ENCODE measurements at regions not wholly inside any gene's neighbourhood (a gene's known extent, or its start where the extent isn't known, plus 50 kb on each side); places are given as distances from the start of the nearest gene placed in this dataset.

DNA sequence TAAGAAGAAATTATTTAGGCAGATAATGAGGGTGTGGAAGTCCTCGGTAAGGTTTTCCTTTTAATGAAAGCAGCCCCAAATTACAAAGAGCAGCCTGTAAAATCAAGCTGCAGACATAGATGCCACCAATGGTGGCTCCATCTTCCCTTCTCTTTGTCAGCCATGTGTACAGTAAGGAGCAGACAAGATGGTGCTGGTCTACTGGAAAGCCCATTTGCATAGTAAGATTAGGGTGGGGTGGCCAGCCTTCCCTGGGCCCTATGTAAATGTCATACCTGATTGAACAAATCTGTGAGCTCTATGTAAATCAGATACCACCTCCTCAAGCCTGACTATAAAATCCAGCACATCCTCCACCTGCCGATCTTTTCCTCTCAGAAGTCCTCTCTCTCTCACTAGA lies 154.4 kb upstream of the SERTAD2 start:
- H3K4me1 ChIP-seq (ENCODE audit: control insufficient read depth in 1 of 2, insufficient read depth in 2 of 2, low read depth in 1 of 2, low read length in 1 of 2), result peaks cover 0 to 4% of the 10 kb centered on the region in 2 experiments; a peak in 1 of 4 replicates
- H3K4me2 ChIP-seq, result peak overlapping the region; percentile 20; the same call in 1 of the 2 replicates
- CTCF ChIA-PET, result interaction anchor here (1.0 to 1.3 kb wide), 2 partner anchors 9 to 162 kb away, joined by 3 to 4 read pairs; no protein-coding TSS in a partner anchor
- H3K79me2 ChIP-seq (ENCODE audit: insufficient read depth), result no peaks in the 10 kb centered on the region
- no peaks in the 10 kb centered on the region for H3F3A ChIP-seq (replicated peaks; ENCODE audit: insufficient read depth)
- no peaks in the 10 kb centered on the region for H4K20me1 ChIP-seq (ENCODE audit: insufficient read depth)
- DNase-seq, result no peak
- no peak overlapping the region for H3K4me3 ChIP-seq (ENCODE audit: low read depth in 2 of 2, low read length in 1 of 2)
- peak overlapping the region; percentile 27; the same call in 1 of the 2 replicates for H3K9ac ChIP-seq
- TF ChIP-seq POLR2AphosphoS5 (IDR thresholded peaks at IDR 0.05; ENCODE audit: low read depth, low read length) (no peak), FOSL2 (IDR thresholded peaks at IDR 0.05; ENCODE audit: borderline replicate concordance, low read depth) (no peak), EZH2phosphoT487 (IDR thresholded peaks at IDR 0.05; ENCODE audit: borderline replicate concordance, low read depth) (no peak), RFX5 (IDR thresholded peaks at IDR 0.05; ENCODE audit: low read length) (no peak), TAF1 (IDR thresholded peaks at IDR 0.05; ENCODE audit: borderline replicate concordance, low read depth, low read length) (no peak), TCF12 (IDR thresholded peaks at IDR 0.05) (no peak), EP300 (IDR thresholded peaks at IDR 0.05; ENCODE audit: borderline replicate concordance in 1 of 2, low read depth in 1 of 2, low read length in 1 of 2) (no peak), NRF1 (IDR thresholded peaks at IDR 0.05; ENCODE audit: low read depth, low read length) (no peak), JUND (IDR thresholded peaks at IDR 0.05) (no peak), SMC3 (IDR thresholded peaks at IDR 0.05; ENCODE audit: low read depth, low read length) (no peak), CHD2 (IDR thresholded peaks at IDR 0.05; ENCODE audit: low read length, partially characterized antibody) (no peak)
- TF ChIP-seq, protein P1, sequence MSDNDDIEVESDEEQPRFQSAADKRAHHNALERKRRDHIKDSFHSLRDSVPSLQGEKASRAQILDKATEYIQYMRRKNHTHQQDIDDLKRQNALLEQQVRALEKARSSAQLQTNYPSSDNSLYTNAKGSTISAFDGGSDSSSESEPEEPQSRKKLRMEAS (IDR thresholded peaks at IDR 0.05; ENCODE audit: low read depth), result no peak
- H3K9me3 ChIP-seq, result no peaks in the 10 kb centered on the region
- H3K9me2 ChIP-seq, result no peaks in the 10 kb centered on the region
- no peaks in the 10 kb centered on the region for H3K27me3 ChIP-seq (ENCODE audit: insufficient read depth)
- 82% methylated on average over 2 of the region's 2 CpGs for WGBS (ENCODE audit: low lambda C conversion rate)
- POLR2A ChIA-PET, result no interaction called here
- H3K27ac ChIP-seq (ENCODE audit: low read depth in 2 of 2, low read length in 1 of 2), result peak overlapping the region in 1 of 2 experiments; percentile 77; a peak in 2 of 4 replicates
- peak overlapping the region; percentile 88 for H2AFZ ChIP-seq (ENCODE audit: low read depth)
- no peaks in the 10 kb centered on the region for H3K36me3 ChIP-seq (replicated peaks in 1 of 2; ENCODE audit: control insufficient read depth in 1 of 2, insufficient read depth in 2 of 2, low read length in 1 of 2)

DNA sequence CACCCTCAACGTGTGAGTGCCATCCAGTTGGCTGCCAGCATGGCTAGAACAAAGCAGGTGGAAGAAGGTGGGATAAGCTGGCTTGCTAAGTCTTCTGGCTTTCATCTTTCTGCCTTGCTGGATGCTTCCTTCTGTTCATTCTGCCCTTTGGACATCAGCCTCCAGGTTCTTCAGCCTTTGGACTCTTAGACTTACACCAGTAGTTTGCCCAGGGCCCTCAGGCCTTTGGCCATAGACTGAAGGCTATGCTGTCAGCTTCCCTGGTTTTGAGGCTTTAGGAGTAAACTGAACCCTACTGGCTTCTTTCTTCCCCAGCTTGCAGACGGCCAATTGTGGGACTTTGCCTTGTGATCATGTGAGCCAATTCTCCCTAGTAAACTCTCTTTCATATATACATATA lies 155.0 kb upstream of the SERTAD2 start:
- Histone ChIP-seq H3K27me3 (ENCODE audit: insufficient read depth) (no peaks in the 10 kb centered on the region), H3K36me3 (replicated peaks in 1 of 2; ENCODE audit: control insufficient read depth in 1 of 2, insufficient read depth in 2 of 2, low read length in 1 of 2) (no peaks in the 10 kb centered on the region), H3K27ac (ENCODE audit: low read depth in 2 of 2, low read length in 1 of 2) (no peak overlapping the region), H3K4me1 (ENCODE audit: control insufficient read depth in 1 of 2, insufficient read depth in 2 of 2, low read depth in 1 of 2, low read length in 1 of 2) (peaks cover 0 to 4% of the 10 kb centered on the region in 2 experiments; a peak in 1 of 4 replicates), H3K9me2 (no peaks in the 10 kb centered on the region), H3K79me2 (ENCODE audit: insufficient read depth) (no peaks in the 10 kb centered on the region), H3F3A (replicated peaks; ENCODE audit: insufficient read depth) (no peaks in the 10 kb centered on the region), H3K9me3 (no peaks in the 10 kb centered on the region), H2AFZ (ENCODE audit: low read depth) (no peak overlapping the region), H3K4me2 (no peak overlapping the region), H3K4me3 (ENCODE audit: low read depth in 2 of 2, low read length in 1 of 2) (no peak overlapping the region), H4K20me1 (ENCODE audit: insufficient read depth) (no peaks in the 10 kb centered on the region), H3K9ac (no peak overlapping the region)
- WGBS (ENCODE audit: low lambda C conversion rate), result 63% methylated on average over 2 of the region's 2 CpGs
- POLR2A ChIA-PET, result no interaction called here
- DNase-seq, result no peak
- TF ChIP-seq RXRA (IDR thresholded peaks at IDR 0.05; ENCODE audit: borderline replicate concordance, low read depth) (no peak), RAD21 (IDR thresholded peaks at IDR 0.05; ENCODE audit: low read length) (no peak), ELF1 (IDR thresholded peaks at IDR 0.05) (no peak), NRF1 (IDR thresholded peaks at IDR 0.05; ENCODE audit: low read depth, low read length) (no peak), RFX5 (IDR thresholded peaks at IDR 0.05; ENCODE audit: low read length) (no peak), YY1 (IDR thresholded peaks at IDR 0.05; ENCODE audit: low read depth) (no peak), GABPA (IDR thresholded peaks at IDR 0.05; ENCODE audit: low read depth) (no peak), RCOR1 (IDR thresholded peaks at IDR 0.05; ENCODE audit: low read length) (no peak), JUND (IDR thresholded peaks at IDR 0.05) (no peak)
- TF ChIP-seq, protein P1 (IDR thresholded peaks at IDR 0.05; ENCODE audit: low read depth), result no peak
- TF ChIP-seq, protein P2, sequence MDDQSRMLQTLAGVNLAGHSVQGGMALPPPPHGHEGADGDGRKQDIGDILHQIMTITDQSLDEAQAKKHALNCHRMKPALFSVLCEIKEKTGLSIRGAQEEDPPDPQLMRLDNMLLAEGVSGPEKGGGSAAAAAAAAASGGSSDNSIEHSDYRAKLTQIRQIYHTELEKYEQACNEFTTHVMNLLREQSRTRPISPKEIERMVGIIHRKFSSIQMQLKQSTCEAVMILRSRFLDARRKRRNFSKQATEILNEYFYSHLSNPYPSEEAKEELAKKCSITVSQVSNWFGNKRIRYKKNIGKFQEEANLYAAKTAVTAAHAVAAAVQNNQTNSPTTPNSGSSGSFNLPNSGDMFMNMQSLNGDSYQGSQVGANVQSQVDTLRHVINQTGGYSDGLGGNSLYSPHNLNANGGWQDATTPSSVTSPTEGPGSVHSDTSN (IDR thresholded peaks at IDR 0.05), result no peak
- CTCF ChIA-PET, result interaction anchor here (1.0 to 1.3 kb wide), 2 partner anchors 8 to 162 kb away, joined by 3 to 4 read pairs; no protein-coding TSS in a partner anchor
